ENCODE measurements at regions not wholly inside any gene's neighbourhood (a gene's known extent, or its start where the extent isn't known, plus 50 kb on each side); places are given as distances from the start of the nearest gene placed in this dataset.
A peak's percentile ranks its signal among the peaks of the same experiment; 100 is the strongest.
"Not testable (repeated sequence)": the region's sequence is repeated elsewhere in the genome, so short reads cannot be mapped to it uniquely, and the experiment has no call there.

- H3K27me3 Mint-ChIP-seq (ENCODE audit: low read depth) = peaks cover 3% of the 10 kb centered on the region
- CTCF ChIA-PET = no interaction called here
- H3K36me3 Mint-ChIP-seq (ENCODE audit: low read depth) = no peaks in the 10 kb centered on the region
- intact Hi-C loops (cut with micrococcal nuclease) = no loop called here
- H3K4me3 Mint-ChIP-seq = no peak overlapping the region
- no peak for DNase-seq
- no peaks in the 10 kb centered on the region for H3K4me1 Mint-ChIP-seq (ENCODE audit: low read depth)
- peaks cover 5% of the 10 kb centered on the region for H3K9me3 Mint-ChIP-seq
- H3K27ac Mint-ChIP-seq = no peak overlapping the region
These were observed 138.1 kb downstream of the ARL5B start for GRCh38 chr10:18797286-18797685.

GRCh38 chr10:18822156-18822555 is 162.9 kb downstream of the ARL5B start:
- CTCF ChIA-PET = no interaction called here

GRCh38 chr10:18829259-18829658 is 170.0 kb downstream of the ARL5B start:
- no peak for DNase-seq
- no peaks in the 10 kb centered on the region for H3K36me3 Mint-ChIP-seq (ENCODE audit: low read depth)
- H3K9me3 Mint-ChIP-seq = peaks cover 1% of the 10 kb centered on the region
- intact Hi-C loops (cut with micrococcal nuclease) = no loop called here
- no peaks in the 10 kb centered on the region for H3K27me3 Mint-ChIP-seq (ENCODE audit: low read depth)
- H3K4me3 Mint-ChIP-seq = no peak overlapping the region
- H3K27ac Mint-ChIP-seq = no peak overlapping the region
- CTCF ChIA-PET = no interaction called here
- H3K4me1 Mint-ChIP-seq (ENCODE audit: low read depth) = no peaks in the 10 kb centered on the region

More at GRCh38 chr10:18822156-18822555, 162.9 kb downstream of the ARL5B start:
- DNase-seq = peak; percentile 6
- H3K27ac Mint-ChIP-seq = no peak overlapping the region
- H3K4me3 Mint-ChIP-seq = no peak overlapping the region
- intact Hi-C loops (cut with micrococcal nuclease) = no loop called here
- H3K4me1 Mint-ChIP-seq (ENCODE audit: low read depth) = no peaks in the 10 kb centered on the region
- peaks cover 12% of the 10 kb centered on the region for H3K9me3 Mint-ChIP-seq
- no peaks in the 10 kb centered on the region for H3K27me3 Mint-ChIP-seq (ENCODE audit: low read depth)
- no peaks in the 10 kb centered on the region for H3K36me3 Mint-ChIP-seq (ENCODE audit: low read depth)

- H3K36me3 Mint-ChIP-seq (ENCODE audit: low read depth) = no peaks in the 10 kb centered on the region
- CTCF ChIA-PET = interaction anchor here (0.7 kb wide), 1 partner anchor 13 kb away, joined by 3 read pairs; no protein-coding TSS in a partner anchor
- intact Hi-C loops (cut with micrococcal nuclease) = no loop called here
- DNase-seq = no peak
- H3K4me3 Mint-ChIP-seq = no peak overlapping the region
- H3K9me3 Mint-ChIP-seq = peaks cover 3% of the 10 kb centered on the region
- H3K4me1 Mint-ChIP-seq (ENCODE audit: low read depth) = no peaks in the 10 kb centered on the region
- H3K27ac Mint-ChIP-seq = no peak overlapping the region
- no peaks in the 10 kb centered on the region for H3K27me3 Mint-ChIP-seq (ENCODE audit: low read depth)
These were observed 171.0 kb downstream of the ARL5B start for GRCh38 chr10:18830277-18830676.

- H3K4me3 Mint-ChIP-seq; H3K27ac Mint-ChIP-seq; H3K27me3 Mint-ChIP-seq (ENCODE audit: low read depth); CTCF ChIA-PET; DNase-seq; H3K9me3 Mint-ChIP-seq; intact Hi-C loops (cut with micrococcal nuclease); H3K36me3 Mint-ChIP-seq (ENCODE audit: low read depth); H3K4me1 Mint-ChIP-seq (ENCODE audit: low read depth): not testable (repeated sequence)
These were observed 192.0 kb upstream of the MALRD1 start for GRCh38 chr10:18856623-18857022.

GRCh38 chr10:18859659-18860058 is 188.9 kb upstream of the MALRD1 start:
- Mint-ChIP-seq H3K4me3 (no peak overlapping the region), H3K4me1 (ENCODE audit: low read depth) (no peaks in the 10 kb centered on the region), H3K9me3 (peaks cover 7% of the 10 kb centered on the region), H3K27me3 (ENCODE audit: low read depth) (no peaks in the 10 kb centered on the region), H3K27ac (no peak overlapping the region), H3K36me3 (ENCODE audit: low read depth) (no peaks in the 10 kb centered on the region)
- DNase-seq = no peak
- intact Hi-C loops (cut with micrococcal nuclease) = no loop called here
- CTCF ChIA-PET = no interaction called here

GRCh38 chr10:18860186-18860585 is 188.4 kb upstream of the MALRD1 start:
- intact Hi-C loops (cut with micrococcal nuclease) = no loop called here
- Mint-ChIP-seq H3K27me3 (ENCODE audit: low read depth) (no peaks in the 10 kb centered on the region), H3K4me1 (ENCODE audit: low read depth) (no peaks in the 10 kb centered on the region), H3K36me3 (ENCODE audit: low read depth) (no peaks in the 10 kb centered on the region), H3K4me3 (no peak overlapping the region), H3K9me3 (peaks cover 7% of the 10 kb centered on the region), H3K27ac (no peak overlapping the region)
- CTCF ChIA-PET = no interaction called here
- no peak for DNase-seq

GRCh38 chr10:18860631-18861240 is 187.9 kb upstream of the MALRD1 start:
- no peaks in the 10 kb centered on the region for H3K27me3 Mint-ChIP-seq (ENCODE audit: low read depth)
- intact Hi-C loops (cut with micrococcal nuclease) = no loop called here
- no peaks in the 10 kb centered on the region for H3K36me3 Mint-ChIP-seq (ENCODE audit: low read depth)
- no peaks in the 10 kb centered on the region for H3K4me1 Mint-ChIP-seq (ENCODE audit: low read depth)
- DNase-seq = no peak
- H3K4me3 Mint-ChIP-seq = no peak overlapping the region
- H3K27ac Mint-ChIP-seq = no peak overlapping the region
- CTCF ChIA-PET = no interaction called here
- peaks cover 7% of the 10 kb centered on the region for H3K9me3 Mint-ChIP-seq

GRCh38 chr10:18861382-18861781 is 187.2 kb upstream of the MALRD1 start:
- peaks cover 7% of the 10 kb centered on the region for H3K9me3 Mint-ChIP-seq
- H3K4me1 Mint-ChIP-seq (ENCODE audit: low read depth) = no peaks in the 10 kb centered on the region
- H3K27ac Mint-ChIP-seq = no peak overlapping the region
- intact Hi-C loops (cut with micrococcal nuclease) = no loop called here
- H3K36me3 Mint-ChIP-seq (ENCODE audit: low read depth) = no peaks in the 10 kb centered on the region
- no peak for DNase-seq
- no peaks in the 10 kb centered on the region for H3K27me3 Mint-ChIP-seq (ENCODE audit: low read depth)
- CTCF ChIA-PET = no interaction called here
- H3K4me3 Mint-ChIP-seq = no peak overlapping the region

- Mint-ChIP-seq H3K27ac (no peak overlapping the region), H3K4me1 (ENCODE audit: low read depth) (no peaks in the 10 kb centered on the region), H3K4me3 (no peak overlapping the region), H3K9me3 (peaks cover 10% of the 10 kb centered on the region), H3K27me3 (ENCODE audit: low read depth) (no peaks in the 10 kb centered on the region), H3K36me3 (ENCODE audit: low read depth) (no peaks in the 10 kb centered on the region)
- CTCF ChIA-PET = no interaction called here
- intact Hi-C loops (cut with micrococcal nuclease) = no loop called here
- DNase-seq = no peak
These were observed 181.7 kb upstream of the MALRD1 start for GRCh38 chr10:18866852-18867251.

GRCh38 chr10:18868919-18869318 is 179.7 kb upstream of the MALRD1 start:
- DNase-seq = no peak
- H3K4me1 Mint-ChIP-seq (ENCODE audit: low read depth) = no peaks in the 10 kb centered on the region
- H3K4me3 Mint-ChIP-seq = no peak overlapping the region
- H3K27me3 Mint-ChIP-seq (ENCODE audit: low read depth) = no peaks in the 10 kb centered on the region
- H3K9me3 Mint-ChIP-seq = peaks cover 7% of the 10 kb centered on the region
- intact Hi-C loops (cut with micrococcal nuclease) = no loop called here
- no peak overlapping the region for H3K27ac Mint-ChIP-seq
- H3K36me3 Mint-ChIP-seq (ENCODE audit: low read depth) = no peaks in the 10 kb centered on the region
- CTCF ChIA-PET = interaction anchor here (0.6 kb wide), 1 partner anchor 25 kb away, joined by 3 read pairs; no protein-coding TSS in a partner anchor

- intact Hi-C loops (cut with micrococcal nuclease) = no loop called here
- no peaks in the 10 kb centered on the region for H3K27me3 Mint-ChIP-seq (ENCODE audit: low read depth)
- no peaks in the 10 kb centered on the region for H3K36me3 Mint-ChIP-seq (ENCODE audit: low read depth)
- H3K9me3 Mint-ChIP-seq = peaks cover 3% of the 10 kb centered on the region
- no peak overlapping the region for H3K4me3 Mint-ChIP-seq
- H3K4me1 Mint-ChIP-seq (ENCODE audit: low read depth) = no peaks in the 10 kb centered on the region
- H3K27ac Mint-ChIP-seq = no peak overlapping the region
- no peak for DNase-seq
- CTCF ChIA-PET = interaction anchor here (0.6 kb wide), 1 partner anchor 797 kb away, joined by 4 read pairs; no protein-coding TSS in a partner anchor
These were observed 173.1 kb upstream of the MALRD1 start for GRCh38 chr10:18875477-18875876.

- CTCF ChIA-PET = no interaction called here
- intact Hi-C loops (cut with micrococcal nuclease) = no loop called here
These were observed 169.3 kb upstream of the MALRD1 start for GRCh38 chr10:18879284-18879683.

More at GRCh38 chr10:18879284-18879683, 169.3 kb upstream of the MALRD1 start:
- no peaks in the 10 kb centered on the region for H3K4me1 Mint-ChIP-seq (ENCODE audit: low read depth)
- H3K9me3 Mint-ChIP-seq = no peaks in the 10 kb centered on the region
- DNase-seq = no peak
- H3K27ac Mint-ChIP-seq = no peak overlapping the region
- H3K4me3 Mint-ChIP-seq = no peak overlapping the region
- H3K27me3 Mint-ChIP-seq (ENCODE audit: low read depth) = no peaks in the 10 kb centered on the region
- H3K36me3 Mint-ChIP-seq (ENCODE audit: low read depth) = no peaks in the 10 kb centered on the region

All from activated naive CD4-positive, alpha-beta T cell treated with anti-CD3 and anti-CD28 coated beads for 36 hours (primary cell).